Gastroesophageal sphincter (tissue), 3 donors: ENCODE measurements at regions not wholly inside any gene's neighbourhood (a gene's known extent, or its start where the extent isn't known, plus 50 kb on each side); places are given as distances from the start of the nearest gene placed in this dataset.

Experiments used
- CTCF ChIP-seq, 4 experiments: fragments of 200-600 bp in 2 of 4; fragments of 450-650 bp in 2 of 4; sonication (generic) in 1 of 4; IDR thresholded peaks; one replicate each; pipeline ENCODE4 v1.5.1; 2017 to 2019; ENCODE audit warnings: antibody characterized with exemption in 4 of 4, mild to moderate bottlenecking in 2 of 4, moderate library complexity in 2 of 4
- EP300 ChIP-seq: sonication (generic); formaldehyde crosslinking; IDR thresholded peaks from one replicate; pipeline ENCODE4 v1.6.1; 2017; ENCODE audit warnings: antibody characterized with exemption, mild to moderate bottlenecking
- POLR2A ChIP-seq, 2 donors: fragments of 450-650 bp; IDR thresholded peaks; one replicate each; pipeline ENCODE4 v1.6.1; 2017; ENCODE audit warnings: antibody characterized with exemption in 2 of 2, mild to moderate bottlenecking in 2 of 2, moderate library complexity in 1 of 2
- POLR2AphosphoS5 ChIP-seq: sonication (generic); formaldehyde crosslinking; IDR thresholded peaks from one replicate; pipeline ENCODE4 v1.6.1; 2017; ENCODE audit warnings: antibody characterized with exemption

GRCh38 chr5:167458412-167458811 lies 833.0 kb upstream of the WWC1 start:
- TF ChIP-seq CTCF (IDR thresholded peaks at IDR 0.05) (no peak), POLR2A (IDR thresholded peaks at IDR 0.05) (no peak), POLR2AphosphoS5 (no peak), EP300 (no peak)
